HG03159 (cell line): ENCODE measurements at regions not wholly inside any gene's neighbourhood (a gene's known extent, or its start where the extent isn't known, plus 50 kb on each side); places are given as distances from the start of the nearest gene placed in this dataset.
A peak's percentile ranks its signal among the peaks of the same experiment; 100 is the strongest.

Experiments
- ATAC-seq: cut with Tn5 transposase; IDR thresholded peaks from one replicate; pipeline ENCODE4 v1.9.1; 2021; ENCODE audit warnings: mild to moderate bottlenecking, moderate library complexity; ENCODE audit not compliant: unreplicated experiment

DNA sequence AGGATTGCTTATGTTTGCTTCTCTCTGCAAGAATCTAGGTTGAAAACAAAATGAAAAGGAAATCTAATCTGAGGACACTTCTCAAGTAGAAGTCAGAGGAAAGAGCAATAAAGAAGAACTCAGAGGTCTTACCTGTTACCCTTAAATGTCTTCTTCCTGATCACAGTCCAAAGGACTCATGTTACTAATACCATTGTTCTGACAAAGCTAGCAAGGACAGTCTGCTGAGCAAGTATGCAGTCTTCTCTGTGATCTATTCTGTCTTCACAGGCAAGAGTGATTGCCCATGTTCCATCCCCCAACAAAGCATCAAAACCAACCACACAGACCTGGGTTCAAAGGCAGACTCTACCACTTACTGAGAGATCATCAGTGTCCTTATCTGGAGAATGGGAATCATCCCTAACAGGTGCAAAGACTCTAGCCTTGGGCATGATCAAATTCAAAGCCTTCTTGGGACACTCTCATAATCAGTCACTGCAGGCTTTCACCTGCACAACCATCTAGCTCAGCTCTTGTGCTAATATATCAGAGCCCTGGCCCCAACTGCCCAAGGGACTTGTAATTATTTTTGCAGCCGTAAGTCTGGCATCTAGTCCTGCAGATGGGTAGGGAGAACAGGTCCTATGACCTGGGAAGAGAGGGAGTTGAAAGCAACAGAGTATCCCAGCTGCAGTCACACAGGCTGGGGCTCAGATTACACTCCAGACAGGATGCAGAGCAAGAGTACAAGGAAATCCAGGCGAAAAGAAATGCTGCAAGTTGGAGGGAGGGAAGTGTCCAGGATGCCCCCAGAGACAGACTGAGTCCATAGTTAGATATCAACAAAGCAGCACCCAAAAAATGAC is 97.9 kb upstream of the NUDT4 start:
- no peak for ATAC-seq

DNA sequence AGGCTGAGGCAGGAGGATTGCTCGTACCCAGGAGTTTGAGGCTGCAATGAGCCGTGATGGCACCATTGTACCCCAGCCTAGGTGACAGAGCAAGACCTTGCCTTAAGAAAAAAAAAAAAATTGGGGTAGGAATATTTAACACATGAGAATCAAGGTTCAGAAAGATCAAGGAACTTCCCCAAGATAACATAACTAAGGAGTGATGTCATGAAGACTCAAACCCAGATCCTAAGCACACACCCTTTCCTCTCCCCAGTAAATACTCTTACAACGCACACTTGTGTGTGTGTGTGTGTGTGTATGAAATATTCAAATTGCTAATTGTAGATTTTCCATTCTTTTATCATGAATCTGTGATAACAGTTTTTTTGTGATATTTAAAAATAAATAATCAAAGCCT is 90.6 kb upstream of the NUDT4 start:
- no peak for ATAC-seq

DNA sequence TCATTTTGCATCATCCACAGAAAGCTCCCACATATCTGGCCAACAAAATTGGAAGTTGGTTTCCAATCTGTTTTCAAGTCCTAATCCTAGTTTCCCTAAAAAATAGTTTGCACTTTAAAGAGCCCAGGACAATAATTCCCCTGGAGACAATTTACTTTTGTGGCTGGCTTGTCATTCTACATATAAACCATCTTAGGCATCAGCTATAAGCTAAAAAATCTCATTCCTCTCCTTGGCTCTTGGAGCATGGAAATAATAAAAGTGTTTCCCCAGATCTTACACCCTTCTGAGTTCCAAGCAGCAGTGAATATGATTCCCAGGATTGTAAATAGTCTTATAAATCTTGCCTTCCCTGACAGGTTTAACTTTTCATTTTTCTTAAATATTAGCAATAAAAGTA is 89.1 kb upstream of the NUDT4 start:
- no peak for ATAC-seq

DNA sequence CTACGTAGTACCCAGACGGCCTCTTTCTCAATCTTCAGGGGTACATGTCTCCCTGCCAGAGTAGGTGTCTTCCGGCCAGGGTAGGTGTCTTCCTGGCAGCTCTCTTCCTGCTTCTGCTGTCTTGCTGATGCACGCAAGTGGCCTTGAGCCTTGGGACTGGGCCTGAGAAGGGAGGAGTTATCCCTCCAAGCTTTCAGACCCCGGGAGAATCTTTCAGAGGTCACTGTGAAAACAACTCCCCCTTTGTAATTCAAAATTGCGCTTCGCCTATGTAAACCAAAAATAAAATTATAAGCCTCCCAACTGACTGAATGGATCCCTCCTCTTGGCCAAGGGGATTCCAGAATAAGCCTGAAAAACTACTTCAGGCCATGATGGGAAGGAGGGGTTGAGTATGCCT is 87.3 kb upstream of the NUDT4 start:
- ATAC-seq = no peak

DNA sequence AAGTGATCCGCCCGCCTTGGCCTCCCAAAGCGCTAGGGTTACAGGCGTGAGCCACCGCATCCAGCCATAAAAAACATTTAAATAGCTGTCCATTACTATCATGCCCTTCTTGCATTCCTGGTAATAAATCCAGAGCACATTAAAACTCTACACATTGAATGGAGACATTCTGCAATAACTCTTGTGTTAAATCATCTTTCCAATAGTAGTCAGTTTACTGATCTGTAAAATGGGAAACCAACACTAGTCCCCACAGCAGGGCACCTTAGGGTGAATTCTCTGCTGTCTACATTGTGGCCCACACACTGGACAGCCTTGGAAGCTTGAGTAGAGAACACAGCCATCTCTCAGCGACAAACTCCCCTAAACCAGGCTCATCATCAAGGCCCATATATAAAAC is 85.5 kb upstream of the NUDT4 start:
- no peak for ATAC-seq

DNA sequence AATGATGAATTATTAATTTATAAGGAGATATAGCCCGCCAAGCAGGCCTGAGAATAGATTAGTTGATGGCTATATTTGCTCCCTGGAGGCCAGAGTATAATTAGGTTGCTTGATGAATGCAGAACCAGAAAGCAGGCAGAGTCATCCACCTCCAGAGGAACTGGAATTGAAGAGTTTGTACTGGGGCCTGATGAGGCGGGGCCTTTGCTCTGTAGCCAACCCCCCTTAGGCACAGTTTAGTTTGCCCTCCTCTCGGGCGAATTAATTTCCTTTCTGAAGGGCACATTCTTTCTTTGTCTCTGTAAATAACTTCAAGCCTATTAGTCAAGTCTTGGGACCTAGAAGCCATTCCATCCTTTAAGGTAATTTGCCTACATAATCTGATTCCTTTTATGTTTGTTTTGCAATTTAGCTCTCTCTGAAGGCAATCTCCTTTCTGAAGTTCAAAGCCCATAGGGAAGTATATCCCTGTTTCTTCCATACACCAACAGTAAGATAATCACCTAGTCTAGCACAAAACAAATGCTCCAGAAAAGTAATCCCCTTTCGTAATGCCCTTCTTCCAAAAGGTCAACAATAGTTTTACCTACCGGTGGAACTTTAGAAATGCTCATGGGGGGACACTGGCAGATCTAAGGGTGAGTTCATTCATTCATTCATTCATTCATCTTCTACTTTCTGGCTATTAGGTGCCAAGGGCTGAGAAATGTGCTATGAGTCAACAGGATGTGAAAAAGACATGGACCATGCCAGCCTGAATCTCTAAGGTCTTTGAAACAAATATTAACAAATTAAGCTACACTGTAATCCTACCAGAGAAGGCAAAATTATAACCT is 84.8 kb upstream of the NUDT4 start:
- ATAC-seq = no peak

DNA sequence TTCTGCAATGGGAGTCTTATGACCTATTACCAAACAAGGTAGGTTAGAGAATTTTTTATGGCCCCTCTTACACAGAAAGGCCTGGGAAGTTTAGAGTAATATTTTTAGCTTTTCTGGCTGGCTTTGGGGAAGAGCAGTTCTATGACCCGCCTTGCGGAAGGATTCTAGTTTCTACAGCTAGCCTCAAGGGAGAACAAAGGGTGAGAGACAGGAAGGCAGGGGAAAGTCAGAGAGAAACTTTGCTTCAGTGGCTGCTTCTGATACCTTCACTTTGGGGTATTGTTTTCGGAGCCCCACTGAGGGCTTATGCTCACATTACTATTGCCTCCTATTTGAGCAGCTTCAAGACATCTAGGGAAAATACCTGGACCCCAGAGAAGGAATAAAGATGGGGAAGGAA is 80.7 kb upstream of the NUDT4 start:
- peak; percentile 86 for ATAC-seq

DNA sequence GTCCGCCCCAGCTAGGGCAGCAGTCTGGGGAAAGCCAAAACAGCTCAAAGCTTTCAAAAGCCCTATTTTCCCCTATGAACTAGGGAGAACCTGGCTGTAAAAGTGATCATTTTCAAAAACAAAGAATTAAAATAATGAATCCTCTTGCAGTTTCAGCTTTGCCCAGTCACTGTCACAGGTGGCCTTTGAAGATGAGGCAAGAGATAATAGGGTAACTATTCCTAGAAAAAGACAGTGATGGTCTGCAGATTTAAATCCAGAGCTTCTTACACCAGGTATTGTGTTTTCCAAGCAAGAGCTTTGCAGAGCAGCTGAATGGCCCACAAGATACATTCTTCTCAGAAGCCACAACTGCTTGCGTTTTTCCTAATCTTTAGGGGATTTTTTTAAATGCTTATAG is 80.2 kb upstream of the NUDT4 start:
- ATAC-seq = no peak

DNA sequence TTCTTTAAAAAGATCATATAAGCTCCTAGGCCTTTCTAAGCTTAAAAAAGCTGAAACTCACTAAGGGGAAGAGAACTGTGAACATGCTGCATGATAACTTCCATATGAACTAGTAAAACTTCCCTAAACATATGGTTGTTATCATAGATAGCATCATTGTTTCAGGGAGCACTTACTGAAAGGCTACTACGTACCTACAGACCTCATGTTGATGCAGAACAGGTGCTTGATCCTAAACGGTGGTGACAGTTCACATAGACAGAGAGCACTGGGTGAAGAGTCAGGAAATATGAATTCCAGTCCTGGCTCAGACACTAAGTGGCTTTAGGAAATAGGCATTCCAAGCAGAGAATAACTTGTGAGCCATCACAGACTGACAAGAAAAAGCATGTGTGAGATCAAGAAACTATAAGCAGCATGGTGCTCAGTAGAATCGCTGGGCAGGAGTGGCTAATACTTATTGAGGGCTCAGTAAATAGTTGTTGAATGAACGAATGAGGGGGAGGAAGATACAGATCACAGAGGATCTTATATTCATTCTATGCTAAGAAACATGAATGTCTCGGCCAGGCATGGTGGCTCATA is 78.4 kb upstream of the NUDT4 start:
- no peak for ATAC-seq

DNA sequence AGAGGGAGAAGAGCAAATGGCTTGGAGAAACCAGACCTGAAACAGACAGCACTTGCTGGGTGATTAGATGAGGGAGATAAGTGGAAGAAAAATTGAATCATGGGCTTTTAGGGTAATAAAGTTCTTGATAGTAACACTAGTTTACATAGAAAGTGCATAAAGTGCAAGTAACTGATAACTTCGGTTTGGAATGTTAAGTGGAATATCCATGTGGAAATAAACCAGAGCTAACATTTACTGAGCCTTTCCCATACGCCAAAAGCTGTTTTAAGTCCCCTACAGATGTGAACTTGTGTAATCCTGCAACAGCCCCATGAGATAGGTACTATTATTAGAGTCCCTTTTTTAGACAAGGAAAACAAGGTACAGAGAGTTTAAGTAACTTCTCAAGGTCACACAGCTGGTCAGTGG is 77.1 kb upstream of the NUDT4 start:
- ATAC-seq = no peak

DNA sequence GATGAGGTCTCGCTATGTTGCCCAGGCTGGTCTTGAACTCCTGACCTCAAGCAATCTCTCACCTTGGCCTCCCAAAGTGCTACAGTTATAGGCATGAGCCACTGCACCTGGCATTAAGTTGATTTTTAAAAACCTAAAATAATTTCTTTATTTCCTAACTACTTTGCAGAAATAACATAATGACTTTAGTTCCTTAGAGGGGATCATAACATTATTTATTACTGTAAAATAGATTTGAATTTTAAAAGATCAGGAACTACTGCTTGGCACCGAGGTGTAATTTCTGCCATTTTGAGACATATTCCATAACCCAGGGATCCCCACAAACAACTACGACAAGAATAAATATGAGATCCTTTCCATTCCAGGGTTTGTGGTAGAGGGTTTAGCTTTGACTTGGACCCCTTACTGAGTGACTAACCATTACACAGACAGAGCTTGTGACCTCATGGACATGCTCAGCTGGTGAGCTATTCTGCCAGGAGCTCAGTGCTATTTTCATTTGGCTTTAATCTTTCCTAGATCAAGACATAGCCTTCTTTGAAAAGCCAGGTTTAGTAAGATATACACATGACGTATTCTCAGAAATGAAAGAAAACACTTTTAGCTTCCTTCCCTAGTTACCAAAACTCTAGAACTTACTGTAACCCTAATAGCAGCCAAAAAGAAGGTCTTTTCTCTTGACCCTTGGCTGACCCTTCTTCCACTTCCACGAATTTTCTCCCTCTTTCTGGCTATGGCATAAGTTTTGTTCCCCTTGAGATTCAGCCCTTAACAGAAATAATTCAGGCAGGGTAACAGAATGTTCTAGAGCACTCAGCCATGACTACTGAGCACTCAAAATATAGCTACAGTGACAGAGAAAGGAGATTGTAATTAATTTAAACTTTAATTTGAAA is 75.1 kb upstream of the NUDT4 start:
- ATAC-seq = no peak

DNA sequence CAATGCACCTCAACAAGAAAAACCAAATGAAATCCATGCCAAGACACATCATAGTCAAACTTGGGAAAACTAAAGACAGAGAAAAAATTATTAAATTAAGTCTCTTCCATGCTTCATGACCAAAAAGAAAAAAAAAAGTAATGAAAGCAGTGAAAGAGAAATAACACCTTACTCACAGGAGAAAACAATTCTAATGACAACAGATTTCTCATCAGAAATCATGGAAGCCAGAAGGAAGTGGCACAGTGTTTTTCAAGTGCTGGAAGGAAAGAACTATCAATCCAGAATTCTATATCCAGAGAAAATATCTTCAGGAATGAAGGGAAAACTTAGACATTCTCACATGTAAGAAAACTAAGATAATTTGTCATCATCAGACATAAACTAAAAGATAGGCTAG is 71.1 kb upstream of the NUDT4 start:
- no peak for ATAC-seq

DNA sequence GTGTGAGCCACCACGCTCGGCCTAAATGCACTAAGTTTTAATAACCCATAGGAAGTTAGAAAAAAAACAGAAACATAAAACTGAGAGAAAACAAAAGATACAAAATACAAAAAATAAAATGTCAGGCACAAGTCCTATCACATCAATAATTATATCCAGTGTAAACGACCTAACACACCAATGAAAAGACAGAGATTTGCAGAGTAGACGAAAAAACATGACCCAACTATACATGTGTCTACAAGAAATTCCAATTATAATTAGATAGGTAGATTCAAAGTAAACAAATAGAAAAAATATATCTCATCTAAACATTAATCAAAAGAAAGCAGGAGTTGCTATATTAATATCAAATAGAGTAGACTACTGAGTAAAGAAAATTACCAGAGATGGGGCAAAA is 69.4 kb upstream of the NUDT4 start:
- ATAC-seq = no peak

DNA sequence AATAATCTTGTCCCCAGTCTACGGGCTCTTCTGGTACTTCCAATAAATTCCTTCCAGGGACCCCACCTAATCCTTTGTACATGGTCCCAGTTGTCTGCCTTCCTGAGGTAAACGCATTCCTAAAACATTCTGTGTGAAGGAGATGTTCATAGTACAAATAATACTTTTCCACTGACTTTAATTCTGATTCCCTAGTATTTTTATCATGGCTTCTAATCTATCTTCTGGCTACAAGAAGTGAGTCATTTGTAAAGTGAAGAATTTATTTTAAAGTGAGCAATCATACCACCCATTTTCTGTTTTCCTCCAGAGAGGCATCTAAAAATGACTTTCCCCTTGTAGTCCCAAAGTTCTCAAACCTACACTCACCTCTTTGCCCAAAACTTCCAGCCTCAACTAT is 65.9 kb upstream of the NUDT4 start:
- ATAC-seq = no peak

DNA sequence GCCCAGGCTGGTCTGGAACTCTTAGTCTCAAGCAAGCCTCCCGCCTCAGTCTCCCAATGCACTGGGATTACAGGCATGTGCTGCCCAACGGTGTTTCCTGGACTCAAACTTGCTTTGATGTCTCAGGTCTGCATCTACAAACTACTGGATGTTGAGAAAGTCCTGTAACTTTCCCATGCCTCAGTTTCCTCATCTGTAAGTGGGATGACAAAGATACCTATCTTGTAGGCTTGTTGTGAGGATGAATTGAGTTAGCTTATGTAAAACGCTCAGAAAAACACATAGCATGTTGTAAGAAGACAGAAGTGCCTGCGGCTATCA is 63.6 kb upstream of the NUDT4 start:
- ATAC-seq = no peak

DNA sequence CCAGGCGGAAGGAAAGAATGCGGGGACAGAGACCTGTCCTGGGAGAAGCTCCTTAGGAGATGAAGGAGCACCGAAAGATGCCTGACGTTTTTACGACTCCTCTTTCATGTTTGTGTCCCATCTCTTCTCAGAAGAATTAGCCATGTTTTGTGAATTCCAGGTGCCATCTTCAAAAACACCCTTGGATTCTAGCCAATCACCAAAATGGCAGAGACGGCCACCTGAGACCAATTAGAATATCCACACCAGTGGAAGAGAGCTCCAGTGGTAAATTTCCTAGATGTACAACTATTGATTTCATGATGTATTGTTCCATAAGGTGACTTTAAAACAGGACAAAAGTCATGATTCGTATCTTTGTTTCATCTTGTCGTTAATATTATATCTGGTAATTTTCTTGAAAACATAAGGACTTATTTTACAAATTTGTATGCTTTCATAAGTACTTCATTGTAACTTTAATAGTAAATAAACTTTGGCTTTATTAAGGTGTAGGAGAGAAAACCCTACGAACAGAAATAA is 62.3 kb upstream of the NUDT4 start:
- no peak for ATAC-seq

DNA sequence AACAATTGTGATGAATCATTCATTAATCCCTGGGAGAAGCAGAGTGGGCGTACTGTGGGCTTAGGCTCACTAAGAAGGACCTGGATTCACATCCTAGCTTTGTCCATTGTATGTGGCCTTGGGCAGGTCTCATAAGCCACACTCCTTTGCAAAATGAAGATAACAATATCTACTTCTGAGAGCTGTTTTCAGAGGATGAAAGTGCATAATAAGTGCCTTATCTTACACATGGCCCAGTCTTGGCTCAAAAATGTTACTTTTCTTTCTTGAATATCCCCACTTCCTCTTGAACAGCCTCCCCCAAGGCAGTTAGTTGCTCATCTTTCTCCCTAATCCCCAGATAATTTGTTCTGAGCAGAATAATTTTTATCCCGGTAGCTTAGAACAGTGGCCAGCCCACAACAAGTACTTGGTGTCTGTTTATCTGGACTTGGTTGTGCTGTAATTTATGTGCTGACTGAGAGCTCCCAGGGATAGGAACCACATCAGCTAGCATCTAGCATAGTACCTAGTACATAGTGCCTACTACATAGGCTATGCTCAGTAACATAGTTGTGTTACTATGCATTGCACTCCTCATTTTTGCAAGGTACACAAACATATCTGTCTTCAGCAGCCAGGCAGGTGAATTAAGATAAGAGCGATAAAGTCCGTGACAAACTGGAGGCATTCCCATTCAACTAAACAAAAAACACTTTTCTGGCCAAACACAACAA is 61.7 kb upstream of the NUDT4 start:
- ATAC-seq = no peak

DNA sequence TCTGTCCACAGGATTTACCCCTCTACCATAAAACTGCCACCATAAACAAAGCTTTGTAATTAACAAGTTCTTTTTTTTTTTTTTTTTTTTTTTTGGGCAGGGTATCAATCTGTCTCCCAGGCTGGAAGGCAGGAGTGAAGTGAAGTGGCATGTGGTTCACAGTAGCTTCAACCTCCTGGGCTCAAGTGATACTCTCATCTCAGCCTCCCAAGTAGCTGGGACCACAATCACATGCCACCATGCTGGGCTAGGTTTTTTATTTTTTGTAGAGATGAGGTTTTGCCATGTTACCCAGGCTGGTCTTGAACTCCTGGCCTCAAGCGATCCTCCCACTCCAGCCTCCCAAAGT is 61.1 kb upstream of the NUDT4 start:
- ATAC-seq = no peak

DNA sequence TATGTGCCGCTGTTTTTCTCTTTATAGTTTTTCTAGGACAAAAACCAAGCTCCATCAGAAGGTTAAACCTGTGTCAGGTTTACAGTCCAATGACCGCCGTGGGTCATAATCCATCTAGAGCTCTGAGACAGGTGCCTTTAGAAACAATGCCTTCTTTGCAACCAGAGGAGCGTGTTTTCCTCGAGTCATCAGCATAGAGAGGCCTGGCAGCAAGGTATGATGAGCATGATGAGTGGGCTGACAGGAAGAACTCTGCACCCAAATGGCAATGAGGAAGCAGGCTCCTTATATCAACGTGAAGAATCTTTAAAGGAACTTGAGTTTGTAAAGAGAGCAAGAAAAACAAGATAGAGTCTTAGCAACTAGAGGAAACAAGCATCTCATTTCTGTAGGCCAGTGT is 60.5 kb upstream of the NUDT4 start:
- ATAC-seq = no peak
